NB4 (cell line): ENCODE measurements at regions not wholly inside any gene's neighbourhood (a gene's known extent, or its start where the extent isn't known, plus 50 kb on each side); places are given as distances from the start of the nearest gene placed in this dataset.

Source experiments
- CTCF ChIP-seq: IDR thresholded peaks from one replicate; pipeline ENCODE4 v1.5.1; 2012; ENCODE audit warnings: low read depth, low read length
- POLR2A ChIP-seq: IDR thresholded peaks from 2 replicates; pipeline ENCODE4 v1.6.1; 2011; ENCODE audit warnings: mild to moderate bottlenecking; ENCODE audit not compliant: insufficient read length; ENCODE audit errors: extremely low read depth

- TF ChIP-seq CTCF: no peak
- TF ChIP-seq POLR2A: no peak
Observed at GRCh38 chr2:37847792-37848191, 77.3 kb upstream of the RMDN2 start.
